NOMO-1 treated with dmso at 0.1 percent for 144 hours (cell line): ENCODE measurements at regions not wholly inside any gene's neighbourhood (a gene's known extent, or its start where the extent isn't known, plus 50 kb on each side); places are given as distances from the start of the nearest gene placed in this dataset.
"Not testable (repeated sequence)": the region's sequence is repeated elsewhere in the genome, so short reads cannot be mapped to it uniquely, and the experiment has no call there.

Experiments
- DNase-seq: peaks from one replicate; lab custom pipeline; 2025; ENCODE audit not compliant: unreplicated experiment; lab: John Stamatoyannopoulos, UW

- DNase-seq: no peak
Measured at GRCh38 chr9:115397591-115398312, 279.8 kb upstream of the TNC start.

- no peak for DNase-seq
Measured at GRCh38 chr9:115398313-115398650, 280.3 kb upstream of the TNC start.

- DNase-seq: no peak
Measured at GRCh38 chr9:115398996-115399395, 281.0 kb upstream of the TNC start.

- DNase-seq: no peak
Measured at GRCh38 chr9:115400796-115401195, 282.8 kb upstream of the TNC start.

DNA sequence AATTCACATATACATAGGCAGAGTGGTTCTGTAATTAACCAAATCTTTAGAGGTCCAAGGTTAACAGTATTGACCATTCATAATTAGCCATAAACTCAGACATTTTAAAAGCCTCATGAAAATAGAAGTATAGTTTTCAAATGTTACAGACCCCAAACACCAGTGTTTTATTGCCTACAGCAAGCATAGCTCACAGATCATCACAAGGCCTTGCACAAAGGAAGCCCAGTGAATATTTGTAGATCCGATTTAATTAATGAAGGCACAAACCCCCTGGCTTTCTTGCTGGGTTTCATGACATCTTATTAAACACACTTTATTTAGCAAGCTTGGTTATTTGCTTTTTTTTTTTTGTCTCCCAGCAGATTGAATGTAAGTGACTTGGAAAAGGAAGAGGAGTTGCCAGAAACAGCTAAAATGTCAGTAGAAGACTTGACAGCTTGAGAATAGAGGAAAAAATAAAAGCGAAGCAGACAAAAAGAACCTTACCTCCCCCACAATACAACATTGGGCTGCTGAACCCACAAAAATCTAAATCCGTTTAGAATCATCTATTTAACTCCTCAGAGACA is 283.9 kb upstream of the TNC start:
- DNase-seq: no peak

GRCh38 chr9:115403753-115404152 is 285.8 kb upstream of the TNC start:
- DNase-seq: no peak

- no peak for DNase-seq
Measured at GRCh38 chr9:115404311-115404710, 286.4 kb upstream of the TNC start.

DNA sequence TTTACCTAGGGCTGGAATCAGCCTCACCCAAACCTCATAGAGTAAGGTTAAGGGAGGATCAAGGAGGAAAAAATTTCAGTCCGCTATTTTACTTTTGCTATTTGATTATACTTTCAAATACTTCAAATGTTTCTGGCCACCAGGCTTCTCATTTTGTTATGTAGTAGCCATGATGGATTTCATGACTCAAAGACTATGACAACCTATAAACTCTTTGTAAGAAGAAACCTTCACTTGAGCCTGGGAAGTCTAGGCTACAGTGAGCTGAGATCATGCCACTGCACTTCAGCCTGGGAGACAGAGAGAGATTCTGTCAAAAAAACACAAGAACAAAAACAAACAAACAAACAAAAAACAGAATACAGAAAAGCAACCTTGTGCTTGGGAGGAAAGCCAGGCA is 293.6 kb upstream of the TNC start:
- no peak for DNase-seq

DNA sequence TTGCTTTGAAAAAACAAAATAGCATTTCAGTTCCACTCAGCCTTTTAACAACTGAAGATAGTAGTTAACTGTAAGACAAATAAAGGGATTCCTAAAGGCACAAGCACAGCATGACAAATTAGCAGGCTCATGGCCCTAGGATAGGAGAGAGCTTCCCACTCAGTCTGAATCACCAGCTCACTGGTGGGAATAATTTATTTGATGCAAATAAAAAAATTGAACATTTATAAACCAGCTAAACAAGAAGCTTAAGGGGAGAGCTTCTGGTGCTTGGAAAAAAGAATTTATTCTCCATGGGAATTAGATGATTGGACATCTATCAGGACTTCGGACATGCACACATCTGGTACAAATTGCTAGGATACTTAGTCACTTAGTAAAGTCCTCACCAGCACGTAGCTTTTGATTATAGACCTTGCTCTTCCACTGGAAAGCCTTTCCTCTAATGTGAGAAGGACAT is 294.1 kb upstream of the TNC start:
- no peak for DNase-seq

DNA sequence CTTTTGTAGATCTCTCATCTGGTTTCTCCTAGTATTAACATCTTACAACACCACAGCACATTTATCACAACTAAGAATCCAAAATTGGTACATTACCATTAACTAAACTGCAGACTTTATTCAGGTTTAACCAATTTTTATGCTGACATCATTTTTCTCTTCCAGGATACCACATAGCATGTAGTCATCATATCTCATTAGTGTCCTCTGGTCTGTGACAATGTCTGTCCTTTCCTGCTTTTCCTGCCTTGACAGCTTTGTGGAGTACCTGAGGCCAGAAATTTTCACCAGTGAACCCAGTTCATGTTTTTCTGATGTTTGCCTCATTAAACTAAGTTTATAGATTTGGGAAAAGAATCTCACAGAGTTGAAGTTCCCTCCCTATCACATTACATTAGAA is 294.7 kb upstream of the TNC start:
- DNase-seq: no peak

DNA sequence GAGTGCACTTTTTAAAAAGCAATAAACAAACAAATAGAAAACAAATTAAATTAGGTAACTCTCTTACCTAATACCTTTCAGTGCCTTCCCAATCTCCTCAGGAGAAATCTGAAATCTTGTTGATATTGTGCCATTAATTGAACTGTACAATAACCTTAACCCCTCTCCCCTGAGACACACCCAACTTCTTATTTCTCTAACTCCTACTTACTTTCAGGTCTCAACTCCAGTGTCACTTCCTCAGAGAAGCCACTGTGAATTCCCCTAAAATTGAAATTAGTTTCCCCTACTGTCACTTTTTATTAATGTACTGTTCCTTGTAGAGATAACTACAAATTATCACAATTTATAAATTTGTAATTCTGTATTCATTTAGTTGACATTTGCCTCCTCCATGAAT is 295.3 kb upstream of the TNC start:
- no peak for DNase-seq

DNA sequence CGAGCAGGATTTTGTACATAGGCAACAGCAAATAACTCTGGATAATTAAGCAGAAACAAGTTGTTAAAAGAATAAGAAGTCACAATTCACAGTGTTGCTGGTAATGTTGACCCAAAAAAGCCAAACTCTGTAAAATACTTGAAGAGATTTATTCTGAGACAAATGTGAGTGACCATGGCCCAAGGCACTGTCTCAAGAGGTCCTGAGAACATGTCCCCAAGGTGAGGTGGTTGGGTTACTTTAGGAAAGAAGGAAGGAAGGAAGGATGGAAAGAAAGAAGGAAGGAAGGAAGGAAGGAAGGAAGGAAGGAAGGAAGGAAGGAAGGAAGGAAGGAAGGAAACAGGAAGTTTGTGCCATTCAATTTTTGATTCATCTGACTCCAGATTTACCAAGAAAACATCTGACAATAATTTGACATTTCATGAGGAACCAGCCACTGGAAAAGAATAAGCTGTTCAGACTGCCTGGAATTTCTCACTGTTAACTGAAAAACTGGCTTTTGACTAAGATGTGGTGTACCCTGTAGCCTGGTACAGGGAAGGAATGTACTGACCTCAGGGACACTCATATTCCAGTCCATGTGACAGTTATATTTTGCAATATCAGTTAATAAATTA is 295.9 kb upstream of the TNC start:
- DNase-seq: no peak

DNA sequence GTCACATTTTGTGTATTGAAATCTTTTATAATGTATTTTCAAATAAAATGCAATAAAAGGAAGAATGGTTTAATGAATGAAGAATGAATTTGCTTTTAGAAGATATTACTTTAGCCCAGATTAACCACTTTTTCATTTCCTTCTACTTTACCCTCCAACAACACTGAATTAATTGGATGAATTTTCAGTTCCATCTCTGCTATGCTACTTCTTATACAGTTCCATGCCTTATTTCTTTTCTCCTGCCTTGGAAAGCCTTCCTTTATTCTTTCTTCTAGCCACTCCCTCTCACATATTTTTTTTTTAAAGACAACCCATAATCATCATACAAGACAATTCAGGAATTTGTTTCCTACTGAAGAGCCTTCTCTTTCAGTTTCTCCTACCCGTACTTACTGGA is 296.6 kb upstream of the TNC start:
- DNase-seq: no peak

DNA sequence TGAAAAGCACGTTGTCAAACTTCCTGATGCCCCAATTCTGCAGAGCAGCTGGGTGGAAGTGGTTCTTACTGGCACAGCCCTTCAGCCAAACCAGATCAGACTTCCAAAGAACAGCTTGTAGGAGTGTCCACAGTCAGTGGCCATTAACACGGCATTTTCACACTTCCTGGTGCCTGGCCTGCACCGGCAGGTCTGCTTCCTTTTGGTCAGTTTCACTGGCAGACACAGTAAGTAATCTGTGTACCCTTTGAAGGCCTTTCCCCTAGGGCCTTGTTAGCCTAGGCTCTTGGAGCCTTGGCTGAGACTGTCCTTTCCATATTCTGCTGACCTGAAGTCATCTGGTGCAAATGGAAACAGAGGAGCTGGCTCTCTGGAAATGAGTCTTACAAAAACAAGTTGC is 297.5 kb upstream of the TNC start:
- no peak for DNase-seq

- no peak for DNase-seq
Measured at GRCh38 chr9:115416299-115416698, 298.3 kb upstream of the TNC start.

- DNase-seq: not testable (repeated sequence)
Measured at GRCh38 chr9:115418181-115418580, 300.2 kb upstream of the TNC start.

GRCh38 chr9:115422932-115423440 is 305.0 kb upstream of the TNC start:
- DNase-seq: no peak

- no peak for DNase-seq
Measured at GRCh38 chr9:115423646-115424045, 305.7 kb upstream of the TNC start.

DNA sequence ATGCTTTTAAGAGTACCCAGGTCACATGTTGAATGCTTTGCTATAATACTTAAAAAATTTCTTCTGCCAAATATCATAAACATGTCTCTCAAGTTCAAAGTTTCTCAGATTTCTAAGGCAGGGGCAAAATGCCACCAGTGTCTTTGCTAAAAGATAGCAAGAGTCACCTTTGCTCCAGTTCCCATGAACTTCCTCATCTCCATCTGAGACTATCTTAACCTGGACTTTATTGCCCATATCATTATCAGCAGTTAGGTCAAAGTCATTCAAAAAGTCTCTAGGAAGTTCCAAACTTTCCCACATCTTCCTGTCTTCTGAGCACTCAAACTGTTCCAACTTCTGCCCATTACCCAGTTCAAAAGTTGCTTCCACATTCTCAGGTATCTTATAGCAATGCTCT is 307.6 kb upstream of the TNC start:
- no peak for DNase-seq

DNA sequence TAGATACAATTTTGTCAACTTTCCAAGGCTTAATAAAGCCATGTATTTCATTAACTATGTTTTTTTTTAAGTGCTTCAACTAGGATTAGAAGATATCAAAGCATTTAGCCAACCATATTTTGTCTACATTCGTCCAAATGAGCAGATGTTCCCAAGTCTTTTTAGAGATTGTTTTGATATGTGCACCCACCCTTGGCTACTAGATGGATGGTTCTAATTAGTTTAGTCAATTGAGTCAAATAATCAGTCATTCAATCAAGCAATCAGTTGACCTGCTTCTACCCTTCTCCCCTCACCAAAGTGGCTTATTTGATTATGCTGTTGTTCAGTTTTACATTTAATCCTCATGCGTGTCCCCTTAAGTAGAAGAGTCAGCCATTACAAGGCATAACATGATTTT is 319.5 kb upstream of the TNC start:
- no peak for DNase-seq

DNA sequence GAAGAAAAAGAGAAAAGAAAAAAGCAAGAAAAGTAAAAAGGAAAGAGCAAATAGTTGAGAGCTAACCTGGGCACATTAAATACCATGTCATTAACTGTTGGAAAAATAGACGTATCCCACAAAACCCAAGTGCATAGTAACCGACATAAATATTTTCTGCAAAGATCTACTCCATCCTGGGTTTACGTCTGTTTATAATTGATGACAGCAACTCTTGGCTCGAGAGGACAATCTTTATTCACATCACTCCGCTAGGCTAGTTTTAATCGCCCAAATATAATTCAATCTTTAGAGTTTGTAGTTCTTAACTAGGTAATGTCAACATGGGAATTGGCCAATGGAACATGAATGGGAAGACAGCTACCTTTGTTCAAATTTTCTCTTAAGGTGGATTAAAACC is 321.7 kb upstream of the TNC start:
- no peak for DNase-seq

DNA sequence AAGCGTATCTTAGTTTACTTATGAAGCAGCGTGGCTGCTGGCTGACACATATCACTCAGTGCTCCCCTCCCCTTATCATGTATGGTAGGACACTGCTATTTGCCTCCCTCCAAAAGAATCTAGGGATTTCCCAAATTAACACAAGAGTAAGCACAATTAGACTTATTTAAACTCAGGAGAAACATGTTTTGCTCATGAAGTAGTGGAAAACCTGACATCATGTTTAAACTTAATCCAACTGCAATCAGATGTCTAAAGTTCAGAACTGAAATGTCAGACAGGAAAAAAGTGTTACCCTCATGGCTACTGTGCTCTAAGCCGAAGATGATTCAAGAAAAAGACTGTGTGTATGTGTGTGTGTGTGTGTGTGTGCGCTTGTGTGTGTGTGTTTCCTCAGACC is 324.1 kb upstream of the TNC start:
- DNase-seq: no peak

DNA sequence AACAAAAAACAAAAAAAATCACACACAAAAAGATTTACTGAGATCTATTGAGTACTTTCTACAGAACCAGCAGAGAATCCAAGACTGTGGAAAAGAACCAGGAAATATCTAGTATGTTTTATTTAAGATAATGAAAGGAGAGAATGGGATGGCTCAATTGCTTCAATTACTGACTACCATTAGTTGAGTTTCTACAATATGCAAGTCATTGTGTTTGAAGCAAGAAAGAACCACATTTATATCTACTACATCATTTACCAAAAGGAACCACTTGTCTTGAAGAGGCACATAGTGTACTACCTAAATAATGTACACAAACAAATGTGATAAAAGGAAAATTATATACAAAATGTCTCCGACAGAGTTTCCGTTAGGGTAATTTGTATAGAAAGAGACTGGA is 325.9 kb upstream of the TNC start:
- no peak for DNase-seq
